Kidney (tissue), 13 donors: ENCODE measurements at regions not wholly inside any gene's neighbourhood (a gene's known extent, or its start where the extent isn't known, plus 50 kb on each side); places are given as distances from the start of the nearest gene placed in this dataset.

Source experiments
- DNase-seq, 5 donors: peaks; one replicate each; pipeline ENCODE4 v3.0.0-alpha.2; 2013 to 2020
- FAIRE-seq: peaks from 2 replicates; lab custom pipeline; 2012; peaks lifted over from hg19 to GRCh38; lab: Jason Lieb, UNC
- H3K27ac ChIP-seq, 2 donors: one replicate each; pipeline ENCODE4 v1.7.0; 2013; ENCODE audit warnings: low read depth in 2 of 2, low read length in 2 of 2, inconsistent platforms in 1 of 2
- H3K27me3 ChIP-seq: one replicate; pipeline ENCODE4 v1.7.1; 2013; ENCODE audit warnings: low read length, inconsistent platforms; ENCODE audit not compliant: control insufficient read depth, insufficient read depth
- H3K36me3 ChIP-seq, 3 donors: one replicate each; pipeline versions ENCODE4 v1.7.0 to v1.7.1; 2013; ENCODE audit warnings: low read length in 3 of 3, control low read depth in 1 of 3, inconsistent platforms in 1 of 3; ENCODE audit not compliant: insufficient read depth in 3 of 3, control insufficient read depth in 2 of 3
- H3K4me1 ChIP-seq, 3 donors: one replicate each; pipeline versions ENCODE4 v1.7.0 to v1.7.1; 2013; ENCODE audit warnings: low read length in 3 of 3, inconsistent platforms in 1 of 3, low read depth in 1 of 3; ENCODE audit not compliant: control insufficient read depth in 2 of 3, insufficient read depth in 2 of 3
- H3K4me3 ChIP-seq, 3 donors: one replicate each; pipeline versions ENCODE4 v1.7.0 to v1.8.1; 2013; ENCODE audit warnings: low read length in 3 of 3, control low read depth in 1 of 3, inconsistent platforms in 1 of 3
- H3K9ac ChIP-seq, 3 donors: one replicate each; pipeline versions ENCODE4 v1.7.0 to v1.7.1; 2013; ENCODE audit warnings: low read length in 3 of 3, control low read depth in 1 of 3, inconsistent platforms in 1 of 3
- H3K9me3 ChIP-seq, 3 donors: one replicate each; pipeline versions ENCODE4 v1.7.0 to v1.7.1; 2013; ENCODE audit warnings: low read length in 3 of 3, control low read depth in 1 of 3, inconsistent platforms in 1 of 3; ENCODE audit not compliant: control insufficient read depth in 2 of 3, insufficient read depth in 1 of 3
- intact Hi-C: fragments of 100-400 bp; cut with DNase I; formaldehyde crosslinking; loops from one replicate; pipeline ENCODE4 v1.11.1; 2022
- TF ChIP-seq, protein P1 (sequence below): IDR thresholded peaks from 3 replicates; pipeline ENCODE4 v1.5.1; 2012; ENCODE audit warnings: mild to moderate bottlenecking, moderate library complexity, borderline replicate concordance; ENCODE audit not compliant: insufficient read depth; ENCODE audit errors: extremely low read depth
- donor health status: control.
- donor health status: control.
- donor health status: control.
- donor health status: control.
- donor health status: control.
- donor health status: DM: yes; HTN: yes; CAD: no.
- donor health status: Normal renal cell carcinoma (clear cell type).

- Histone ChIP-seq H3K36me3 (peaks cover 0 to 1% (median 0%) of the 10 kb centered on the region in 3 donors), H3K4me3 (no peak overlapping the region), H3K9me3 (no peaks in the 10 kb centered on the region), H3K27ac (no peak overlapping the region), H3K27me3 (no peaks in the 10 kb centered on the region), H3K4me1 (peaks cover 0 to 5% (median 0%) of the 10 kb centered on the region in 3 donors), H3K9ac (no peak overlapping the region)
- DNase-seq (no peak), FAIRE-seq (no peak)
- intact Hi-C loops = no loop called here
- TF ChIP-seq, protein P1, sequence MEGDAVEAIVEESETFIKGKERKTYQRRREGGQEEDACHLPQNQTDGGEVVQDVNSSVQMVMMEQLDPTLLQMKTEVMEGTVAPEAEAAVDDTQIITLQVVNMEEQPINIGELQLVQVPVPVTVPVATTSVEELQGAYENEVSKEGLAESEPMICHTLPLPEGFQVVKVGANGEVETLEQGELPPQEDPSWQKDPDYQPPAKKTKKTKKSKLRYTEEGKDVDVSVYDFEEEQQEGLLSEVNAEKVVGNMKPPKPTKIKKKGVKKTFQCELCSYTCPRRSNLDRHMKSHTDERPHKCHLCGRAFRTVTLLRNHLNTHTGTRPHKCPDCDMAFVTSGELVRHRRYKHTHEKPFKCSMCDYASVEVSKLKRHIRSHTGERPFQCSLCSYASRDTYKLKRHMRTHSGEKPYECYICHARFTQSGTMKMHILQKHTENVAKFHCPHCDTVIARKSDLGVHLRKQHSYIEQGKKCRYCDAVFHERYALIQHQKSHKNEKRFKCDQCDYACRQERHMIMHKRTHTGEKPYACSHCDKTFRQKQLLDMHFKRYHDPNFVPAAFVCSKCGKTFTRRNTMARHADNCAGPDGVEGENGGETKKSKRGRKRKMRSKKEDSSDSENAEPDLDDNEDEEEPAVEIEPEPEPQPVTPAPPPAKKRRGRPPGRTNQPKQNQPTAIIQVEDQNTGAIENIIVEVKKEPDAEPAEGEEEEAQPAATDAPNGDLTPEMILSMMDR = no peak
Observed at GRCh38 chr22:25494774-25495173, 69.7 kb upstream of the GRK3 start.

DNA sequence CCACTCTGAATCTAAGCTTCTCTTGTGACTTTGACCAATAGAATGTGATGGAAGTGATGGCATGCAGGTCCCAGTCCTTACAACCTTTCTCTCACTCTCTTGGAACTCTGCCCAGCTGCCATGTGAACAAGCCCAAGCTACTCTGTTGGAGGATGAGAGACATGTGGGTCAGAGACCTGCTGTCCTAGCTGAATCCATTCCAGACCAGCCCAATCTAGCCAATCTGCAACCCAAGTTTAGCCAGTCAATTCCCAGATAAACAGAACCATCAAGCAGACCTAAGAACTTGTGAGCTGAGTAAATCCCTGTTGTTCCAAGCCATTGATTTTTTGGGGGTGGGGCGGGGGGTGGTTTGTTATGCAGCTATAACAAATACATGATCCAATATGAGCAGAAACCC lies 69.2 kb upstream of the GRK3 start:
- peaks cover 0 to 5% (median 0%) of the 10 kb centered on the region in 3 donors for H3K4me1 ChIP-seq
- FAIRE-seq (no peak), DNase-seq (peak in 1 of 5 donors; percentile 37)
- no peaks in the 10 kb centered on the region for H3K27me3 ChIP-seq
- H3K9ac ChIP-seq = no peak overlapping the region
- H3K4me3 ChIP-seq = no peak overlapping the region
- no peak overlapping the region for H3K27ac ChIP-seq
- H3K36me3 ChIP-seq = no peaks in the 10 kb centered on the region
- intact Hi-C loops = no loop called here
- TF ChIP-seq, protein P1 = no peak
- no peaks in the 10 kb centered on the region for H3K9me3 ChIP-seq

DNA sequence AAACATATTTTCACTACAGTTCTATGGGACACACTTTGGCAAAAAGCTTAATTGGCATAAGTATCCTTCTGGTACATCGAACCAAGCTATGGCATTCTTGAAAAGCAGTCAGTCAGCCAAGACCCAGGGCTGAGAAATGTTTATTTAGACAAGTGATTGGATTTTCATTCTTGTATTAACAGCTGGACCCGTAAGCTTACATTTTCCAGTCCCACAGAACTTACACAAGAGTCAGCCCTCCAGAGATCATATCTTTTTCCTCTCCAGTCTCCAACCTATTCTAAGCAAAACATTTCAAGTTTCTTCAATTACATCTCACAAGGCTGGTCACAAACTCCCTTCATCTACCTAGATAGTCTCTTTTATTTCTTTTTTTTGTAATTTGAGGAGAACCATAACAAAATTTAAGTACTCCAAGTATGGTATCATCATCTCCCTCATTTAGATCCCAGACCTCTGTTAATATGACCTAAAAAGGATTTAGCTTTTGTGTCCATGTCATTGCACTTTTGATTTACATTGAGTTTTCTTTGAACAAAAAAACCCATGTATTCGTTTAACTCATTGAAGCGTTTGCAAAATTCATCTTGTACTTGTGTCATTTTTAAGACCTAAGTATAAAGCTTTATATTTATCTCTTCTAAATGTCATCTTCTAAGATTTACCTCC lies 67.9 kb upstream of the GRK3 start:
- Histone ChIP-seq H3K9me3 (no peaks in the 10 kb centered on the region), H3K27ac (no peak overlapping the region), H3K36me3 (no peaks in the 10 kb centered on the region), H3K27me3 (no peaks in the 10 kb centered on the region), H3K4me3 (no peak overlapping the region), H3K9ac (no peak overlapping the region), H3K4me1 (peaks cover 0 to 5% (median 0%) of the 10 kb centered on the region in 3 donors)
- no peak for FAIRE-seq
- DNase-seq = no peak
- intact Hi-C loops = no loop called here
- TF ChIP-seq, protein P1 = no peak

- no peak for FAIRE-seq
- peaks cover 0 to 5% (median 0%) of the 10 kb centered on the region in 3 donors for H3K4me1 ChIP-seq
- no peaks in the 10 kb centered on the region for H3K9me3 ChIP-seq
- DNase-seq = no peak
- no peak overlapping the region for H3K9ac ChIP-seq
- H3K4me3 ChIP-seq = no peak overlapping the region
- TF ChIP-seq, protein P1 = no peak
- intact Hi-C loops = no loop called here
- no peaks in the 10 kb centered on the region for H3K36me3 ChIP-seq
- no peaks in the 10 kb centered on the region for H3K27me3 ChIP-seq
- H3K27ac ChIP-seq = no peak overlapping the region
Observed at GRCh38 chr22:25497181-25497641, 67.3 kb upstream of the GRK3 start.
